HCT116 (cell line): ENCODE measurements at regions not wholly inside any gene's neighbourhood (a gene's known extent, or its start where the extent isn't known, plus 50 kb on each side); places are given as distances from the start of the nearest gene placed in this dataset.

ENCODE experiments used
- ATAC-seq: fragments of 200-7000 bp; cut with Tn5 transposase; 2 replicates; pipeline ENCODE4 v1.9.1; 2020; ENCODE audit warnings: mild to moderate bottlenecking, moderate library complexity
- BruUV-seq: library from RNA; stranded (reverse); fragments of 400-500 nt; replicated peaks from 2 replicates; lab custom pipeline; 2021; lab: Mats Ljungman, UMichigan
- CTCF ChIA-PET: fragments of 300-600 bp; sonication (Branson Sonifier 250); formaldehyde crosslinking; loops from one replicate; lab custom pipeline; 2021; ENCODE audit warnings: antibody characterized with exemption; lab: Charles Lee
- POLR2A ChIA-PET: fragments of 300-600, 350-600 bp; sonication (Branson Sonifier 250); formaldehyde crosslinking; loops from one replicate; lab custom pipeline; 2021; ENCODE audit warnings: antibody characterized with exemption; lab: Charles Lee
- RAD21 ChIA-PET, 2 experiments: fragments of 300-600 bp; sonication (Branson Sonifier 250); formaldehyde crosslinking; loops; one replicate each; lab custom pipeline; 2023; ENCODE audit warnings: low total read pairs in 2 of 2; ENCODE audit not compliant: uncharacterized antibody in 2 of 2, unreplicated experiment in 2 of 2, low non-redundant PET in 1 of 2; lab: Charles Lee
- DNase-seq: peaks from one replicate; pipeline ENCODE4 v3.0.0-alpha.2; 2010; ENCODE audit warnings: low read depth, low spot score
- H2AFZ ChIP-seq: fragments of 200-600 bp; shearing (Covaris generic), sonication (generic); 2 replicates; pipeline ENCODE4 v1.6.1; 2017; ENCODE audit warnings: low read depth, mixed run types, mixed read lengths, antibody characterized with exemption, low read length; ENCODE audit not compliant: poor library complexity, severe bottlenecking
- H3K27ac ChIP-seq: 2 replicates; pipeline ENCODE4 v1.5.1; 2012; ENCODE audit warnings: low read depth, low read length
- H3K27me3 ChIP-seq: fragments of 200-600 bp; sonication (generic); 2 replicates; pipeline ENCODE4 v1.6.1; 2016; ENCODE audit warnings: mixed run types, low read length, mixed read lengths; ENCODE audit not compliant: insufficient read depth
- H3K36me3 ChIP-seq, 2 experiments: fragments of 200-500 bp in 1 of 2; fragments of 200-600 bp in 1 of 2; sonication (Bioruptor generic) in 1 of 2; sonication (generic) in 1 of 2; 2 replicates each; pipeline versions ENCODE4 v1.5.1 to v1.6.1; 2014 to 2016; ENCODE audit warnings: low read length in 2 of 2, inconsistent platforms in 1 of 2, mixed read lengths in 1 of 2, mixed run types in 1 of 2; ENCODE audit not compliant: insufficient read depth in 2 of 2, control insufficient read depth in 1 of 2
- H3K4me1 ChIP-seq, 2 experiments: fragments of 200-600 bp in 1 of 2; sonication (generic) in 1 of 2; 2 replicates each; pipeline versions ENCODE4 v1.5.1 to v1.6.1; 2012 to 2017; ENCODE audit warnings: low read length in 2 of 2, inconsistent platforms in 1 of 2, mild to moderate bottlenecking in 1 of 2, mixed read lengths in 1 of 2, mixed run types in 1 of 2, moderate library complexity in 1 of 2; ENCODE audit not compliant: insufficient read depth in 2 of 2, control insufficient read depth in 1 of 2
- H3K4me2 ChIP-seq: fragments of 200-600 bp; sonication (generic); 2 replicates; pipeline ENCODE4 v1.6.1; 2017; ENCODE audit warnings: mixed run types, low read length, mixed read lengths
- H3K4me3 ChIP-seq, 2 experiments: fragments of 200-600 bp in 1 of 2; sonication (generic) in 1 of 2; replicated peaks in 1 of 2; 2 replicates each; pipeline ENCODE4 v1.5.1; 2011 to 2016; ENCODE audit warnings: low read length in 2 of 2, control low read depth in 1 of 2, low read depth in 1 of 2, mild to moderate bottlenecking in 1 of 2, mixed read lengths in 1 of 2, mixed run types in 1 of 2
- H3K79me2 ChIP-seq: fragments of 200-600 bp; sonication (generic); 2 replicates; pipeline ENCODE4 v1.6.1; 2017; ENCODE audit warnings: mild to moderate bottlenecking, mixed run types, low read length, moderate library complexity, mixed read lengths; ENCODE audit not compliant: insufficient read depth
- H3K9ac ChIP-seq: fragments of 200-600 bp; sonication (generic); 2 replicates; pipeline ENCODE4 v1.6.1; 2016; ENCODE audit warnings: low read length, mixed read lengths
- H3K9me2 ChIP-seq: fragments of 200-600 bp; sonication (generic), shearing (Covaris generic); 2 replicates; pipeline ENCODE4 v1.6.1; 2017; ENCODE audit warnings: mixed run types, mild to moderate bottlenecking, moderate library complexity; ENCODE audit not compliant: insufficient read depth
- H3K9me3 ChIP-seq, 2 experiments: fragments of 200-500 bp in 1 of 2; fragments of 200-600 bp in 1 of 2; sonication (Bioruptor generic) in 1 of 2; sonication (generic) in 1 of 2; 2 replicates each; pipeline ENCODE4 v1.6.1; 2014 to 2017; ENCODE audit warnings: low read length in 2 of 2, mixed read lengths in 2 of 2, inconsistent platforms in 1 of 2, low read depth in 1 of 2, mild to moderate bottlenecking in 1 of 2, mixed run types in 1 of 2, moderate library complexity in 1 of 2; ENCODE audit not compliant: control insufficient read depth in 1 of 2, insufficient read depth in 1 of 2
- H4K20me1 ChIP-seq: fragments of 200-600 bp; sonication (generic), shearing (Covaris generic); 2 replicates; pipeline ENCODE4 v1.6.1; 2017; ENCODE audit warnings: mixed run types, mild to moderate bottlenecking, moderate library complexity; ENCODE audit not compliant: insufficient read depth
- CBX3 ChIP-seq: IDR thresholded peaks from 2 replicates; pipeline ENCODE4 v1.6.1; 2012; ENCODE audit warnings: low read depth
- CEBPB ChIP-seq: IDR thresholded peaks from 2 replicates; pipeline ENCODE4 v1.6.1; 2012; ENCODE audit warnings: low read depth
- EGR1 ChIP-seq: IDR thresholded peaks from 2 replicates; pipeline ENCODE4 v1.6.1; 2012; ENCODE audit warnings: low read depth
- FOSL1 ChIP-seq: IDR thresholded peaks from 2 replicates; pipeline ENCODE4 v1.6.1; 2012; ENCODE audit warnings: low read depth
- JUND ChIP-seq: IDR thresholded peaks from 2 replicates; pipeline ENCODE4 v1.6.1; 2012
- POLR2AphosphoS5 ChIP-seq: IDR thresholded peaks from 2 replicates; pipeline ENCODE4 v1.6.1; 2011; ENCODE audit warnings: mild to moderate bottlenecking, low read depth, low read length, moderate library complexity
- RAD21 ChIP-seq: IDR thresholded peaks from 2 replicates; pipeline ENCODE4 v1.6.1; 2012; ENCODE audit warnings: low read depth, mild to moderate bottlenecking
- SIN3A ChIP-seq: IDR thresholded peaks from 2 replicates; pipeline ENCODE4 v1.6.1; 2012; ENCODE audit warnings: low read depth
- SRF ChIP-seq: IDR thresholded peaks from 2 replicates; pipeline ENCODE4 v1.6.1; 2012; ENCODE audit warnings: low read depth
- TCF7L2 ChIP-seq: IDR thresholded peaks from 2 replicates; pipeline ENCODE4 v1.7.0; 2011; ENCODE audit warnings: borderline replicate concordance, inconsistent platforms; ENCODE audit not compliant: insufficient read depth, insufficient read length; ENCODE audit errors: extremely low read depth
- YY1 ChIP-seq: IDR thresholded peaks from 2 replicates; pipeline ENCODE4 v1.6.1; 2011; ENCODE audit warnings: low read length, low read depth, moderate library complexity, mild to moderate bottlenecking; ENCODE audit not compliant: insufficient replicate concordance; ENCODE audit errors: extremely low read depth
- ZFX ChIP-seq: fragments of 450-650 bp; IDR thresholded peaks from 2 replicates; pipeline ENCODE4 v1.6.1; 2017
- intact Hi-C: fragments of 100-400 bp; cut with micrococcal nuclease; formaldehyde crosslinking; loops from 2 replicates; pipeline ENCODE4 v1.10.0; 2022
- TF ChIP-seq, protein P1 (sequence below): IDR thresholded peaks from 2 replicates; pipeline ENCODE4 v1.6.1; 2011; ENCODE audit warnings: mild to moderate bottlenecking, low read length, moderate library complexity; ENCODE audit not compliant: insufficient replicate concordance; ENCODE audit errors: extremely low read depth
- TF ChIP-seq, protein P2 (sequence below), 3 experiments: fragments of 200-600 bp in 1 of 3; sonication (generic) in 1 of 3; IDR thresholded peaks in 2 of 3; conservative IDR thresholded peaks in 1 of 3; 2 replicates each; pipeline ENCODE4 v1.5.1; 2012 to 2017; ENCODE audit warnings: low read depth in 2 of 3, low read length in 2 of 3, antibody characterized with exemption in 1 of 3, borderline replicate concordance in 1 of 3, control low read depth in 1 of 3, mild to moderate bottlenecking in 1 of 3, mixed read lengths in 1 of 3, mixed run types in 1 of 3, moderate library complexity in 1 of 3; ENCODE audit not compliant: insufficient read depth in 1 of 3
- TF ChIP-seq, protein P3 (sequence below): IDR thresholded peaks from 2 replicates; pipeline ENCODE4 v1.6.1; 2012

DNA sequence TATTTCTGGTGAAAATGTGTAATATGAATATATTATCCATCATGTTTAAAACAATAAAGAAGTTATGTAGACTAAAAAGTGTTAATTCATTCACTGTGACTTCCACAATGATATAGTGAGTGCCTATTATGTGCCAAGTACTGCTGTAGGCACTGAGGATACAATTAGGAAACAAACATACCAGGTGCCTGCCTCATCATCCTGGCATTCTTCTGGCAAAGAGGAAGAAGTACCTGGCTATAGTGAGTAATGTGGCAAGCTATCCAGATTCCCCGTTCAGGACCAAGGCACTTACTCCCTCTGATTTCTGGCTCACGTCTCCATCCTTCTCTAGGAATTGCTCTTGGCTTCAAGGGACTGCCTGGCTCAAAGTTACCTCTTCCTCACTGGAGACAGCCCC, 77.5 kb upstream of the CLMP start:
- Histone ChIP-seq H2AFZ (no peak overlapping the region), H3K9me3 (no peaks in the 10 kb centered on the region), H3K27me3 (no peaks in the 10 kb centered on the region), H3K4me2 (no peak overlapping the region), H3K4me3 (no peak overlapping the region), H3K9me2 (no peaks in the 10 kb centered on the region), H3K4me1 (no peaks in the 10 kb centered on the region), H3K9ac (no peak overlapping the region), H4K20me1 (no peaks in the 10 kb centered on the region), H3K36me3 (no peaks in the 10 kb centered on the region), H3K79me2 (no peaks in the 10 kb centered on the region), H3K27ac (no peak overlapping the region)
- BruUV-seq = no TSS peak
- CTCF ChIA-PET = interaction anchor here (2.1 kb wide), 1 partner anchor 11 kb away, joined by 9 read pairs; no protein-coding TSS in a partner anchor
- POLR2A ChIA-PET = no interaction called here
- intact Hi-C loops = no loop called here
- DNase-seq (no peak), ATAC-seq (no peak)
- TF ChIP-seq FOSL1 (no peak), CEBPB (no peak), RAD21 (no peak), JUND (no peak), TCF7L2 (no peak), EGR1 (no peak)
- TF ChIP-seq, protein P1, sequence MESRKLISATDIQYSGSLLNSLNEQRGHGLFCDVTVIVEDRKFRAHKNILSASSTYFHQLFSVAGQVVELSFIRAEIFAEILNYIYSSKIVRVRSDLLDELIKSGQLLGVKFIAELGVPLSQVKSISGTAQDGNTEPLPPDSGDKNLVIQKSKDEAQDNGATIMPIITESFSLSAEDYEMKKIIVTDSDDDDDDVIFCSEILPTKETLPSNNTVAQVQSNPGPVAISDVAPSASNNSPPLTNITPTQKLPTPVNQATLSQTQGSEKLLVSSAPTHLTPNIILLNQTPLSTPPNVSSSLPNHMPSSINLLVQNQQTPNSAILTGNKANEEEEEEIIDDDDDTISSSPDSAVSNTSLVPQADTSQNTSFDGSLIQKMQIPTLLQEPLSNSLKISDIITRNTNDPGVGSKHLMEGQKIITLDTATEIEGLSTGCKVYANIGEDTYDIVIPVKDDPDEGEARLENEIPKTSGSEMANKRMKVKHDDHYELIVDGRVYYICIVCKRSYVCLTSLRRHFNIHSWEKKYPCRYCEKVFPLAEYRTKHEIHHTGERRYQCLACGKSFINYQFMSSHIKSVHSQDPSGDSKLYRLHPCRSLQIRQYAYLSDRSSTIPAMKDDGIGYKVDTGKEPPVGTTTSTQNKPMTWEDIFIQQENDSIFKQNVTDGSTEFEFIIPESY = no peak
- RAD21 ChIA-PET = no interaction called here

DNA sequence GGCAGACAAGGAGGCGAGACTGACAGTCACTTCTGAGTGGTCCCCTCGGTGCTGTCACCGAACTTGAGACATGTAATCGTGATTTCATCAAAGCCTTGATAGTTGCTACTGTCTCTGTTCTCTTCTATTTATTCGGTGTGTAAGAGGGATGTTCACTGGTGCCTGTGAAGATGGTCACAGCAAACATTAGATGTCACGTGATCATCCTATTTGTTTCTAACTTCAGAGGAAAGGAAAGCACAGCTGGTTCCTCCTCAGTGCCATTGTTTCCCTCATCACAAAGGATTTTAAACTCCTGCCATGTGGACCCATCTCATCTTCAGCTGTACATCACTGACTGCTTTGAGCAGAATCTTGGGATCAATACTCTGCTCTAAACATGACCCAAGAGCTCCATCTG, 73.1 kb upstream of the CLMP start:
- H3K4me3 ChIP-seq = no peak overlapping the region
- POLR2A ChIA-PET = interaction anchor here (0.7 kb wide), 1 partner anchor 254 kb away, joined by 3 read pairs; no protein-coding TSS in a partner anchor
- TF ChIP-seq, protein P2, sequence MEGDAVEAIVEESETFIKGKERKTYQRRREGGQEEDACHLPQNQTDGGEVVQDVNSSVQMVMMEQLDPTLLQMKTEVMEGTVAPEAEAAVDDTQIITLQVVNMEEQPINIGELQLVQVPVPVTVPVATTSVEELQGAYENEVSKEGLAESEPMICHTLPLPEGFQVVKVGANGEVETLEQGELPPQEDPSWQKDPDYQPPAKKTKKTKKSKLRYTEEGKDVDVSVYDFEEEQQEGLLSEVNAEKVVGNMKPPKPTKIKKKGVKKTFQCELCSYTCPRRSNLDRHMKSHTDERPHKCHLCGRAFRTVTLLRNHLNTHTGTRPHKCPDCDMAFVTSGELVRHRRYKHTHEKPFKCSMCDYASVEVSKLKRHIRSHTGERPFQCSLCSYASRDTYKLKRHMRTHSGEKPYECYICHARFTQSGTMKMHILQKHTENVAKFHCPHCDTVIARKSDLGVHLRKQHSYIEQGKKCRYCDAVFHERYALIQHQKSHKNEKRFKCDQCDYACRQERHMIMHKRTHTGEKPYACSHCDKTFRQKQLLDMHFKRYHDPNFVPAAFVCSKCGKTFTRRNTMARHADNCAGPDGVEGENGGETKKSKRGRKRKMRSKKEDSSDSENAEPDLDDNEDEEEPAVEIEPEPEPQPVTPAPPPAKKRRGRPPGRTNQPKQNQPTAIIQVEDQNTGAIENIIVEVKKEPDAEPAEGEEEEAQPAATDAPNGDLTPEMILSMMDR (IDR thresholded peaks at IDR 0.05 in 2 of 3, conservative IDR thresholded peaks at IDR 0.05 in 1 of 3; ENCODE audit: borderline replicate concordance in 1 of 3, insufficient read depth in 1 of 3, low read depth in 2 of 3, low read length in 2 of 3) = no peak
- TF ChIP-seq SRF = no peak
- no peak for TF ChIP-seq CBX3
- no peak for TF ChIP-seq TCF7L2
- TF ChIP-seq SIN3A = no peak
- no peak for TF ChIP-seq RAD21
- TF ChIP-seq ZFX = no peak
- TF ChIP-seq, protein P3, sequence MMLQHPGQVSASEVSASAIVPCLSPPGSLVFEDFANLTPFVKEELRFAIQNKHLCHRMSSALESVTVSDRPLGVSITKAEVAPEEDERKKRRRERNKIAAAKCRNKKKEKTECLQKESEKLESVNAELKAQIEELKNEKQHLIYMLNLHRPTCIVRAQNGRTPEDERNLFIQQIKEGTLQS = no peak
- TF ChIP-seq, protein P1 = no peak
- TF ChIP-seq POLR2AphosphoS5 = no peak
- no peak for TF ChIP-seq YY1

More for the DNA sequence above, 73.1 kb upstream of the CLMP start:
- no peak overlapping the region for H3K9ac ChIP-seq
- no peak overlapping the region for H2AFZ ChIP-seq
- H3K4me1 ChIP-seq = no peaks in the 10 kb centered on the region
- no peaks in the 10 kb centered on the region for H3K79me2 ChIP-seq
- no TSS peak for BruUV-seq
- H3K27me3 ChIP-seq = peaks cover 10% of the 10 kb centered on the region; the same call in 1 of the 2 replicates
- no peaks in the 10 kb centered on the region for H3K36me3 ChIP-seq
- H4K20me1 ChIP-seq = no peaks in the 10 kb centered on the region
- intact Hi-C loops = no loop called here
- RAD21 ChIA-PET = no interaction called here
- CTCF ChIA-PET = no interaction called here
- no peaks in the 10 kb centered on the region for H3K9me3 ChIP-seq
- ATAC-seq (no peak), DNase-seq (no peak)
- H3K27ac ChIP-seq = no peak overlapping the region
- no peaks in the 10 kb centered on the region for H3K9me2 ChIP-seq
- H3K4me2 ChIP-seq = no peak overlapping the region
